HUDEP-2 (cell line): ENCODE measurements at regions not wholly inside any gene's neighbourhood (a gene's known extent, or its start where the extent isn't known, plus 50 kb on each side); places are given as distances from the start of the nearest gene placed in this dataset.
A peak's percentile ranks its signal among the peaks of the same experiment; 100 is the strongest.
"Not testable (repeated sequence)": the region's sequence is repeated elsewhere in the genome, so short reads cannot be mapped to it uniquely, and the experiment has no call there.

Experiments
- DNase-seq, 76 experiments: peaks; one replicate each; lab custom pipeline; 2025; ENCODE audit not compliant: unreplicated experiment in 76 of 76; lab: John Stamatoyannopoulos, UW

GRCh38 chr13:79896851-79897250, 415.9 kb downstream of the NDFIP2 start:
- DNase-seq, result no peak

- DNase-seq, result no peak
Observed at GRCh38 chr13:79895416-79895815, 414.5 kb downstream of the NDFIP2 start.

- not testable (repeated sequence) for DNase-seq
Observed at GRCh38 chr13:79887278-79887677, 406.3 kb downstream of the NDFIP2 start.

GRCh38 chr13:79886601-79887000, 405.6 kb downstream of the NDFIP2 start:
- no peak for DNase-seq

- DNase-seq, result no peak
Observed at GRCh38 chr13:79884890-79885289, 403.9 kb downstream of the NDFIP2 start.

GRCh38 chr13:79883216-79883615, 402.3 kb downstream of the NDFIP2 start:
- no peak for DNase-seq

- no peak for DNase-seq
Observed at GRCh38 chr13:79880818-79881217, 399.9 kb downstream of the NDFIP2 start.

- no peak for DNase-seq
Observed at GRCh38 chr13:79874396-79875360, 393.7 kb downstream of the NDFIP2 start.

- DNase-seq, result no peak
Observed at GRCh38 chr13:79871594-79871993, 390.6 kb downstream of the NDFIP2 start.

GRCh38 chr13:79870766-79871165, 389.8 kb downstream of the NDFIP2 start:
- no peak for DNase-seq

- no peak for DNase-seq
Observed at GRCh38 chr13:79870123-79870522, 389.2 kb downstream of the NDFIP2 start.

GRCh38 chr13:79869326-79869725, 388.4 kb downstream of the NDFIP2 start:
- no peak for DNase-seq

GRCh38 chr13:79867254-79867653, 386.3 kb downstream of the NDFIP2 start:
- no peak for DNase-seq

GRCh38 chr13:79866436-79866835, 385.5 kb downstream of the NDFIP2 start:
- DNase-seq, result no peak

- DNase-seq, result no peak
Observed at GRCh38 chr13:79862515-79862914, 381.6 kb downstream of the NDFIP2 start.

GRCh38 chr13:79861731-79862130, 380.8 kb downstream of the NDFIP2 start:
- peak in 2 of 76 experiments; percentile 1 to 3 for DNase-seq

- DNase-seq, result no peak
Observed at GRCh38 chr13:79860791-79861190, 379.8 kb downstream of the NDFIP2 start.

GRCh38 chr13:79859756-79860155, 378.8 kb downstream of the NDFIP2 start:
- no peak for DNase-seq

GRCh38 chr13:79853251-79853650, 372.3 kb downstream of the NDFIP2 start:
- no peak for DNase-seq

GRCh38 chr13:79851318-79851717, 370.4 kb downstream of the NDFIP2 start:
- DNase-seq, result no peak

GRCh38 chr13:79847882-79848592, 367.1 kb downstream of the NDFIP2 start:
- DNase-seq, result no peak

- DNase-seq, result no peak
Observed at GRCh38 chr13:79846386-79846785, 365.4 kb downstream of the NDFIP2 start.
